GM23248 (cell line): ENCODE measurements at regions not wholly inside any gene's neighbourhood (a gene's known extent, or its start where the extent isn't known, plus 50 kb on each side); places are given as distances from the start of the nearest gene placed in this dataset.
"Not testable (repeated sequence)": the region's sequence is repeated elsewhere in the genome, so short reads cannot be mapped to it uniquely, and the experiment has no call there.

Experiments used
- DNase-seq: peaks from one replicate; pipeline ENCODE4 v3.0.0-alpha.2; 2015
- H2AFZ ChIP-seq: fragments of 200-600 bp; sonication (generic); 2 replicates; pipeline ENCODE4 v1.6.1; 2016; ENCODE audit warnings: antibody characterized with exemption
- H3F3A ChIP-seq: fragments of 200-600 bp; sonication (generic); 2 replicates; pipeline ENCODE4 v1.6.1; 2016; ENCODE audit warnings: mild to moderate bottlenecking, antibody characterized with exemption, mixed run types; ENCODE audit not compliant: insufficient read depth
- H3K27ac ChIP-seq: fragments of 200-600 bp; sonication (generic); 2 replicates; pipeline ENCODE4 v1.5.1; 2016; ENCODE audit warnings: mild to moderate bottlenecking
- H3K27me3 ChIP-seq: fragments of 200-600 bp; sonication (generic); replicated peaks from 2 replicates; pipeline ENCODE4 v1.6.1; 2016; ENCODE audit warnings: mild to moderate bottlenecking; ENCODE audit not compliant: insufficient read depth
- H3K36me3 ChIP-seq: fragments of 200-600 bp; sonication (generic); 2 replicates; pipeline ENCODE4 v1.6.1; 2016; ENCODE audit warnings: low read depth, mild to moderate bottlenecking
- H3K4me1 ChIP-seq: fragments of 200-600 bp; sonication (generic); 2 replicates; pipeline ENCODE4 v1.6.1; 2016; ENCODE audit warnings: mild to moderate bottlenecking; ENCODE audit not compliant: insufficient read depth
- H3K4me2 ChIP-seq: fragments of 200-600 bp; sonication (generic); one replicate; pipeline ENCODE4 v1.6.1; 2016; ENCODE audit warnings: mild to moderate bottlenecking; ENCODE audit not compliant: unreplicated experiment
- H3K4me3 ChIP-seq: fragments of 200-600 bp; sonication (generic); 2 replicates; pipeline ENCODE4 v1.5.1; 2016; ENCODE audit warnings: mild to moderate bottlenecking
- H3K79me2 ChIP-seq: fragments of 200-600 bp; sonication (generic); 2 replicates; pipeline ENCODE4 v1.6.1; 2016; ENCODE audit warnings: mild to moderate bottlenecking; ENCODE audit not compliant: insufficient read depth
- H3K9ac ChIP-seq: fragments of 200-600 bp; sonication (generic); 2 replicates; pipeline ENCODE4 v1.6.1; 2016; ENCODE audit warnings: mild to moderate bottlenecking
- H3K9me2 ChIP-seq: fragments of 200-600 bp; sonication (generic); 2 replicates; pipeline ENCODE4 v1.6.1; 2016; ENCODE audit warnings: mixed run types, mild to moderate bottlenecking, moderate library complexity; ENCODE audit not compliant: insufficient read depth
- H3K9me3 ChIP-seq: fragments of 200-600 bp; sonication (generic); one replicate; pipeline ENCODE4 v1.6.1; 2017; ENCODE audit warnings: low read depth
- H4K20me1 ChIP-seq: fragments of 200-600 bp; sonication (generic); 2 replicates; pipeline ENCODE4 v1.6.0; 2016; ENCODE audit not compliant: insufficient read depth
- WGBS, 2 experiments: methylation state at CpG; one replicate each; pipeline ENCODE4 v1.1.6; 2015 to 2017; ENCODE audit warnings: low lambda C conversion rate in 2 of 2, low coverage in 1 of 2; ENCODE audit errors: missing lambda C conversion rate in 2 of 2; 5-methylcytosine and 5-hydroxymethylcytosine counted together
- in situ Hi-C: fragments of 300-500 bp; cut with MboI; formaldehyde crosslinking; loops from 2 replicates; pipeline ENCODE4 v1.15.0; 2020

DNA sequence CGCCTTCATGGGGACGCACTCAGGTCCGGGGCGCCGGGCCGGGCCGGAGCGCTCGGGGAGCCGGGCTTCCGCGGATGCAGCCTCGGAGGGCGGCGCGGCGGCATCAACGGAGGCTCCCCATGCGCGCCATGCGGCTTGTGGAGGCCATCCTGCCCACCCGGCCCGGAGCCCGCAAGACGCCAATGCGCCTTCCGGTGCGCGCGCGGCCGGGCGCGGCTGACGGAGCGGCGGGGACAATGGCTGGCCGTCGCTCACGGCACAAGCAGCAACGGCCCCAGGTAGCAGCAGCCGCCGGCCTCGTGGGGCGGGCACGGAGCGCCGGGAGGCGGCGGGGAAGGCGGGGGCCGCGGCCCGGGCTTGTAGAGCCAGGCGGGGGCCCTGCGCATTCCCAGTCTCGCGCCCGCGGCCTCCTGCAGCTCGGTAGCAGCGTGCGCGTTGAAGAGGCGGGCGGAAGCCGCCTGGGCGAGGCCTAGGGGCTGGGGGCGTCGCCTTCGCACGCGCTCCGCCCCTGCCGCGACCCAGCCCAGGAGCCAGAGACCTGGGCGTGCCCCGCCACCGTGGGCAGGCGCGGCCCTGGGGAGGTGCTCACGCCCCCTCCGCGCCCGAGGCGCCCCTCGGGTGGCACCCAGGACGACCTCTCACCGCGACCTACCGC, 168.6 kb upstream of the PRKX start:
- in situ Hi-C loops, H3F3A ChIP-seq, H3K36me3 ChIP-seq, H2AFZ ChIP-seq, H3K4me1 ChIP-seq, H3K9me3 ChIP-seq, H3K9me2 ChIP-seq, H3K4me3 ChIP-seq, H3K4me2 ChIP-seq, H3K27me3 ChIP-seq, H3K9ac ChIP-seq, DNase-seq, H3K27ac ChIP-seq, H4K20me1 ChIP-seq, H3K79me2 ChIP-seq: not testable (repeated sequence)
- WGBS, 2 experiments: no CpG with 5 or more reads among the region's 91 CpGs

DNA sequence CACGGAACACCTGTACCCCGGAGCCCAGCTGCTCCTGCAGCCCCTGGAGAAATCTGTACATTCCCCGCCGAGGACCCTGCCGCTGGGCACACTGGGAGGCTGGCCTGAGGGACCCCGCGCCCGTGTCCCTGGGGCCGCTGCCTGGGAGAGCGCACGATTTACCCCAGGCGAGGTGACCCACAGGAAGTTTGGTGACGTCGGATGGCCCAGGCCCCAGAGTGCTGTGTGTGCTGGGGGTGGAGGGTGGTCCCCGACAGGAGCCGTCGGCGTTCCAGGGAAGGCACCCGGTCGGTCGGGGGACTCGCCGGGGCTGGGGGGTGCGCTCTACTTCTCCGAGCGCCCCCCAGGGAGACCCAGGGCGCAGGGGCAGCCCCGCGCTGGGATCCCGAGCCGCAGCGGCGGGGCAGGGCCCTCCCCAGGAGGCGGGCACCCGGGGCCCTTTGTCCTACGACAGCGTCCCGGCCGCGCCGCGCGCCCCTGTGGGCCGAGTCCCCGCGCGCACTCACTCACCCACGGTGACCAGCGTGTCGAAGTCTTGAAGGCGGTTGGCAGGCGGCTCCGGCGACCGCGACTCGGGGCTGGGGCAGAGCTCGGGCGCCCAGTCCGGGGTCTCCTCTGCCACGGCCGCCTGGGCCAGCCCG, 167.9 kb upstream of the PRKX start:
- H3K79me2 ChIP-seq, H3F3A ChIP-seq, H3K36me3 ChIP-seq, H3K9me3 ChIP-seq, H3K9me2 ChIP-seq, H3K27me3 ChIP-seq, H3K4me2 ChIP-seq, in situ Hi-C loops, H3K4me1 ChIP-seq, H4K20me1 ChIP-seq, H3K4me3 ChIP-seq, H3K27ac ChIP-seq, H3K9ac ChIP-seq, DNase-seq, H2AFZ ChIP-seq: not testable (repeated sequence)
- no CpG with 5 or more reads among the region's 63 CpGs for WGBS, 2 experiments

- H3K4me1 ChIP-seq, H3K9me3 ChIP-seq, H3K4me2 ChIP-seq, in situ Hi-C loops, H3K79me2 ChIP-seq, H3K27ac ChIP-seq, H3K4me3 ChIP-seq, H3K27me3 ChIP-seq, H2AFZ ChIP-seq, H4K20me1 ChIP-seq, DNase-seq, H3K36me3 ChIP-seq, H3F3A ChIP-seq, H3K9ac ChIP-seq, H3K9me2 ChIP-seq: not testable (repeated sequence)
- WGBS, 2 experiments: no CpG with 5 or more reads among the region's 28 CpGs
Observed at GRCh38 chrX:3876393-3876792, 162.9 kb upstream of the PRKX start.

DNA sequence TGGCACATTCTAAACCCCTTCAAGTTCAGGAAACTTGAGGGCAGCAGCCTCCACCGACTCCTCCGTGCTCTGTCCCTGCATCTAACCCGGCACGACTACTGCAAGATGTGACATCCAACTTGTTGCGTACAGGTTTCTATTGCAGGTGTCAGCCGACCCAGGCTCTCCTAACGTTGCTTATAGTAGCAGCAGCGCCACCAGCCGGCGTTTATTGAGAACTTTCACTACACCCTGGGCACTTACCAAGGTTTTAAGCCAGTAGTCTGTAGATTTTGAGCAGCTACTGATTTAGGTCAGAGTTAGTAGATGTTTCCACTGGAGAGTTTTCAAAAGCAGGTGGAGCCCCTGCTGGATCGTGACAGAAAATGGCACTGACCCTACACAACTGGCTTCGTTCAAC, 162.2 kb upstream of the PRKX start:
- WGBS, 2 experiments: no CpG with 5 or more reads among the region's 12 CpGs
- H3K27me3 ChIP-seq, H4K20me1 ChIP-seq, DNase-seq, H2AFZ ChIP-seq, H3F3A ChIP-seq, H3K4me1 ChIP-seq, H3K4me3 ChIP-seq, H3K9me2 ChIP-seq, H3K27ac ChIP-seq, H3K79me2 ChIP-seq, in situ Hi-C loops, H3K4me2 ChIP-seq, H3K9ac ChIP-seq, H3K36me3 ChIP-seq, H3K9me3 ChIP-seq: not testable (repeated sequence)

- H3K4me1 ChIP-seq, H3K9me2 ChIP-seq, H3K9ac ChIP-seq, H3K4me3 ChIP-seq, H3K36me3 ChIP-seq, H2AFZ ChIP-seq, H3F3A ChIP-seq, H3K9me3 ChIP-seq, DNase-seq, H4K20me1 ChIP-seq, H3K79me2 ChIP-seq, H3K27me3 ChIP-seq, H3K4me2 ChIP-seq, in situ Hi-C loops, H3K27ac ChIP-seq: not testable (repeated sequence)
- WGBS, 2 experiments: no CpG with 5 or more reads among the region's 12 CpGs
Observed at GRCh38 chrX:3872226-3872879, 158.9 kb upstream of the PRKX start.

GRCh38 chrX:3867067-3867831, 153.8 kb upstream of the PRKX start:
- H2AFZ ChIP-seq, H3K27me3 ChIP-seq, H3K36me3 ChIP-seq, H3K27ac ChIP-seq, in situ Hi-C loops, H3K79me2 ChIP-seq, H3K4me2 ChIP-seq, H3K4me3 ChIP-seq, H3F3A ChIP-seq, H3K9me3 ChIP-seq, DNase-seq, H3K9me2 ChIP-seq, H4K20me1 ChIP-seq, H3K9ac ChIP-seq, H3K4me1 ChIP-seq: not testable (repeated sequence)
- WGBS, 2 experiments: no CpG with 5 or more reads among the region's 19 CpGs

- H2AFZ ChIP-seq, H3K9me2 ChIP-seq, H3K36me3 ChIP-seq, H3K4me3 ChIP-seq, H3K4me2 ChIP-seq, H3F3A ChIP-seq, H3K9me3 ChIP-seq, H3K79me2 ChIP-seq, in situ Hi-C loops, H4K20me1 ChIP-seq, DNase-seq, H3K27me3 ChIP-seq, H3K9ac ChIP-seq, H3K4me1 ChIP-seq, H3K27ac ChIP-seq: not testable (repeated sequence)
- no CpG with 5 or more reads among the region's 4 CpGs for WGBS, 2 experiments
Observed at GRCh38 chrX:3858332-3858731, 144.9 kb upstream of the PRKX start.
